ENCODE measurements at regions not wholly inside any gene's neighbourhood (a gene's known extent, or its start where the extent isn't known, plus 50 kb on each side); places are given as distances from the start of the nearest gene placed in this dataset.

DNA sequence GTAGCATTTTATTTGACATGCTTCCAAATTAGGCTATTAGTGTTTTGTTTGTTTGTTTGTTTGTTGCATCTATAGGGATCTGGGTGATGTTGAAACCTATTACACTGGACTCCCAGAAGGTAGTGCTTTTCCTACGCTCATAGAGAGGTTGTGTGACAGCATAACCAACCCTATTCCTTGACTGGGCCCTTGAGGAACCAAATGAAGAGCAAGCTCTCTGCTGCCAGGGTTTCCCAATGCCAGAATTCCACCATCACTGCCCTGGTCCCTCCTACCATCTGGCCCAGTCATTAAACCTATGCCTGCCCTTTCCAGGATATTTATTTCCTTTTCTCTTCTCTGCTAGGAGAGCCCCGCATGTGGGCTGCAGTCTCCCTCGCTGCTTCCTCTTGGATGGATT, 210.6 kb downstream of the IRS2 start:
- Mint-ChIP-seq H3K9me3 (no peaks in the 10 kb centered on the region), H3K4me1 (ENCODE audit: low read depth) (peaks cover 4% of the 10 kb centered on the region), H3K36me3 (ENCODE audit: low read depth) (no peaks in the 10 kb centered on the region), H3K27me3 (no peaks in the 10 kb centered on the region), H3K4me3 (no peak overlapping the region), H3K27ac (no peak overlapping the region)

DNA sequence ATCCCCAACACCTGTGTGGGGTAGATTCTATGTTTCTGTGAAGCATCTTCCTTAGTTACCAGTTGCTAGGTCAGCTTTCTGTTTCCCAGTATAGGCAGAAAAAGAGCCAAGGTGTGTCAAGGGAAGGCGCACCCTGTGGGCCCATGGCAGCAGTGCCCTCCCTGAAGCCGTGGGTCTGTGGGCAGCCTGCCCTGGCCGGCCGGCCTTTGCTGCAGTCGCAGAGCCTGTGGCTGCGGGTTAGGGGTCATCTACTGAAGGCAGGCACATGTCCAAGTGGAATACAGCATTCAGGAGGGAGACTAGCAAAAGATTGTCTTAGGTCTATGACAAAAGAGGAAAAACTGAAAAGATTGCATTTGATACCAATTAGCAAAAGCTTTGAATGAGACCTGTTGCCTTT, 214.0 kb downstream of the IRS2 start:
- no peak overlapping the region for H3K27ac Mint-ChIP-seq

DNA sequence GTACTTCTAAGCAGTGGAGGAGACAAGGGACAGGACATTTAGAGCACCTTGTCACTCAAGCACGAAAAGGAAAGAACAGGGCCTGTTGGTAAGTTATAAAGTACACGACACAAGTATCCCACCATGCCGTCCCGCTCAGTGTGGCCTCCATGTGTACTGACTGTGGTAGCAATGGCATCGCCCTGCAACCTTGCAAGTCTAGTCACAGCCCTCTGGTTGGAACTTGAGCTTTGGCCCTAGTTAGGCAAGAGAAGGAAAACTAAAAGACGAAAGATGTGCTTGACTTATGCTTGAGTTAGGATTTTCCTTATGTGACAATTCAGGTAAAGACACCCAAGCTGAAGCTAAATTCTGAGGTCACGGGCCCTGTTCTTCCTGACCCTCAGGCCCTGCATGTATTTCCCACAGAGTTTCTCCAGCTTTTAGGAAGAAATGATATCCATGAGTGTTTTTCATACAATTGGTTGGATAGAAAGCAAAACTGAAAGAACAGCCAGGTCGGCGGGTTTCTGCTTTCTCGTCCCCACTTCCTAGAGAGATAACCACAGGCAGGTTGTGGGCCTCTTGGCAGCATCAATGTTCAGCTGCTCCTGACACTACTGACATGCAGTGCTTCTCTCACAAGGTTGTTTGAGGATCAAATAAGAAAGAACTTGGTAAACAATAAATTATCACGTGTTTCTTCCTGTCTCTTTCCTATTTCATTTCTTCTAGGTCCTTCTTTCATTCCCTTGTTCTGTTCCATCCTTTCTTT, 216.2 kb downstream of the IRS2 start:
- H3K27me3 Mint-ChIP-seq: no peaks in the 10 kb centered on the region
- H3K36me3 Mint-ChIP-seq (ENCODE audit: low read depth): no peaks in the 10 kb centered on the region
- H3K4me3 Mint-ChIP-seq: no peak overlapping the region
- H3K4me1 Mint-ChIP-seq (ENCODE audit: low read depth): peaks cover 16% of the 10 kb centered on the region
- H3K27ac Mint-ChIP-seq: no peak overlapping the region
- H3K9me3 Mint-ChIP-seq: no peaks in the 10 kb centered on the region

More for the DNA sequence above, 214.0 kb downstream of the IRS2 start:
- Mint-ChIP-seq H3K4me1 (ENCODE audit: low read depth) (peaks cover 16% of the 10 kb centered on the region), H3K27me3 (no peaks in the 10 kb centered on the region), H3K9me3 (no peaks in the 10 kb centered on the region), H3K4me3 (no peak overlapping the region), H3K36me3 (ENCODE audit: low read depth) (no peaks in the 10 kb centered on the region)

DNA sequence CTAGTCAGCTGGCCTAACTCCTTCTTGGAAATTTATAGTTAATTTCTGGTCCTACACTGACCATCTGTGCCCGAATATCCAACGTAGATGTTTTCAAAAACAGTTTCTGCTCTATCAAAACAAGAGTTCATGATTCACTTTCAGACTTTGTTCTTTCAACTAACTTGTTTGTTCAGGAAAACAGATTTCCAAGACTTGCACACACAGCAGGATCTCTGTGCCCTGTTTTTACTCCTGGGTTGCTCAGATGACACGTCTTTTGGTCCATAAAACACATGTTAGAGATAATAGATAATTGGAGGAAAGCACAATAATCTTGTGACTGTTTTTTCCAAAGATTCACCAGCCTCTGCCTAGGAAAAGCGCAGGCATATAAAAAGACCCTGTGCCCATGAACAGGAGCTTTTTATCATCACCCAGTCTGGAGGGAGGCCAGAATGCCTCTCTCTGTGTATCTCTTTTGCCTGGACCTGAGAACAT, 218.0 kb downstream of the IRS2 start:
- Mint-ChIP-seq H3K4me1 (ENCODE audit: low read depth) (peaks cover 16% of the 10 kb centered on the region), H3K27ac (no peak overlapping the region), H3K9me3 (no peaks in the 10 kb centered on the region), H3K27me3 (no peaks in the 10 kb centered on the region), H3K36me3 (ENCODE audit: low read depth) (no peaks in the 10 kb centered on the region), H3K4me3 (no peak overlapping the region)

GRCh38 chr13:109567315-109567714, 219.1 kb downstream of the IRS2 start:
- peaks cover 16% of the 10 kb centered on the region for H3K4me1 Mint-ChIP-seq (ENCODE audit: low read depth)

GRCh38 chr13:109565877-109566276, 220.5 kb downstream of the IRS2 start:
- Mint-ChIP-seq H3K27ac (no peak overlapping the region), H3K4me1 (ENCODE audit: low read depth) (peaks cover 13% of the 10 kb centered on the region), H3K27me3 (no peaks in the 10 kb centered on the region), H3K4me3 (no peak overlapping the region), H3K9me3 (no peaks in the 10 kb centered on the region), H3K36me3 (ENCODE audit: low read depth) (no peaks in the 10 kb centered on the region)

More at GRCh38 chr13:109567315-109567714, 219.1 kb downstream of the IRS2 start:
- H3K4me3 Mint-ChIP-seq: no peak overlapping the region
- H3K9me3 Mint-ChIP-seq: no peaks in the 10 kb centered on the region
- no peaks in the 10 kb centered on the region for H3K36me3 Mint-ChIP-seq (ENCODE audit: low read depth)
- H3K27me3 Mint-ChIP-seq: no peaks in the 10 kb centered on the region
- no peak overlapping the region for H3K27ac Mint-ChIP-seq

DNA sequence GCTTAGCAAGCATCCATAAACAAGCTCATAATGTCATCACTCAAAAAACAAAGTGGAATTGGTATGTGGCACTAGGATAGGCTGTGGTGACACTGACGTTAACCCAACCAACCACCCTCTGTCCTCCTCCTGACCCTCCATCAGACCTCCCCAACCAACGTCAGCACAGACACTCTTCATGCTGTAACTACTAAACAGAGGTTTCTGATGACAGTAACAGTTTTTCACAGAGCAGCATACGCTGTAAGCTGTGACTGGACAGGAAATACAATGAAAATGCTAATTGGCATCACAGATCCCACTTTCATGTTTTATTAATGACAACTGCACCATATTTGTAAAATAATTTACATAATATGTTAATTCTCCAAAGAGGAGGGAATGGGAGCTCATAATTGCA, 238.0 kb downstream of the IRS2 start:
- Mint-ChIP-seq H3K27me3 (no peaks in the 10 kb centered on the region), H3K27ac (no peak overlapping the region), H3K4me1 (ENCODE audit: low read depth) (peaks cover 4% of the 10 kb centered on the region)

DNA sequence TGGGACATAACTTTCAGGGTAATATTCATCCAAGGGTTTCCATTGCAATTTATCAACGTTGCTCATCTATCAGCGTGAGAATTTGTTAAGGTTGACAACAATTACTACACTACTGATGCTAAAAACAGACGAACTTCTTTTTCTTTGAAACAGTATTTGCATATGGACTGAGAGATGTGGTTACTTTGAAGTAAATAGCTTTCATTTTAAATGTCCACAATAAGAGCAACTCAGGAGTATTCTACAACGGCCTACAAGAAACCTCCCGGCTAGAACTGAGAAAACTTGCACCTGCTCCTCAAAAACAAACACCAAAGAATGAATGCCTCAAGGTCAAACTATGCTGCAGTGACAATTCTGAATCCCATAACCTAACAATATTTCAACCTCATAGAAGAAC, 238.4 kb downstream of the IRS2 start:
- no peak overlapping the region for H3K27ac Mint-ChIP-seq
- no peaks in the 10 kb centered on the region for H3K27me3 Mint-ChIP-seq

More for the DNA sequence above, 238.0 kb downstream of the IRS2 start:
- no peak overlapping the region for H3K4me3 Mint-ChIP-seq
- H3K9me3 Mint-ChIP-seq: no peaks in the 10 kb centered on the region
- no peaks in the 10 kb centered on the region for H3K36me3 Mint-ChIP-seq (ENCODE audit: low read depth)

DNA sequence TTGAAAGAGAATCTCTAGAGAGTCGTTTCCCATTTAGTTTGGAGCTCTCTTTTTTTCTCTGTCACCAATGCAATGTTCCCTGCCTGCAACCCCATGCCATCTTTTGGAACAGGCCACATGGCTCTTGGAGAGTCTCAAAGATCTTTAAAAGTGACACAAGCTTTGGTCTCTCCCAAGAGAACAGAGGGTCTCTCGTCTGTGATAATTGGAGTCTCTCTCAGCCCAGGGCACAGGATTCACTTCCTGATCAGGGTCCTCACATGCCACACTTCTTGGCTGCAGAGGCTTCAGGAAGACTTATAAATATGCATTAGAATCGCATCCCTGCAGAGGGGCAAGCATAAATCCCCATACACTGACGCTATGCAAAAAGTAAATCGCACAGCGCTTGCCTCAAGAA, 240.5 kb downstream of the IRS2 start:
- H3K4me3 Mint-ChIP-seq: no peak overlapping the region
- no peaks in the 10 kb centered on the region for H3K27me3 Mint-ChIP-seq
- no peak overlapping the region for H3K27ac Mint-ChIP-seq
- no peaks in the 10 kb centered on the region for H3K36me3 Mint-ChIP-seq (ENCODE audit: low read depth)
- H3K4me1 Mint-ChIP-seq (ENCODE audit: low read depth): peaks cover 4% of the 10 kb centered on the region
- no peaks in the 10 kb centered on the region for H3K9me3 Mint-ChIP-seq

More for the DNA sequence above, 238.4 kb downstream of the IRS2 start:
- H3K9me3 Mint-ChIP-seq: no peaks in the 10 kb centered on the region
- no peaks in the 10 kb centered on the region for H3K36me3 Mint-ChIP-seq (ENCODE audit: low read depth)
- no peak overlapping the region for H3K4me3 Mint-ChIP-seq
- H3K4me1 Mint-ChIP-seq (ENCODE audit: low read depth): peaks cover 4% of the 10 kb centered on the region

DNA sequence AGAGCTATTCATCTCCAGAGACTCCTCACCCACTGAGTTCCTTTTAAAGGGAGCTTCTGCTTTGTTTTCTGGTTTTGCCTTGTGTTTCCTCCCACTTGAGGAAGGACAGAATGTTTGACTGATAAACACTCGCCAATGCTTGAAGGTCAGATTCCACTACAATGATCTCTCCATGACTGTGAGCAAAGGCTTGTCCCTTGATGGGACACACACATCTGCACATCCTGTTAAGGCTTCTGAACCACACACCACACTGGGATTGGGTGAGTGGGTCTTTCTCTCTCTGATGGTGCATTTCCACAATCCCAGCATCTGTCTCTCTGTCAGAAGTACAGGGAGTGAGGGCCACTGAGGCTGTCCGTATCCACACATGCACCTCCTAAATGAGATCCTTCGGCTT, 245.3 kb downstream of the IRS2 start:
- H3K4me3 Mint-ChIP-seq: no peak overlapping the region
- H3K27ac Mint-ChIP-seq: no peak overlapping the region
- no peaks in the 10 kb centered on the region for H3K9me3 Mint-ChIP-seq
- no peaks in the 10 kb centered on the region for H3K27me3 Mint-ChIP-seq
- no peaks in the 10 kb centered on the region for H3K36me3 Mint-ChIP-seq (ENCODE audit: low read depth)
- peaks cover 4% of the 10 kb centered on the region for H3K4me1 Mint-ChIP-seq (ENCODE audit: low read depth)

DNA sequence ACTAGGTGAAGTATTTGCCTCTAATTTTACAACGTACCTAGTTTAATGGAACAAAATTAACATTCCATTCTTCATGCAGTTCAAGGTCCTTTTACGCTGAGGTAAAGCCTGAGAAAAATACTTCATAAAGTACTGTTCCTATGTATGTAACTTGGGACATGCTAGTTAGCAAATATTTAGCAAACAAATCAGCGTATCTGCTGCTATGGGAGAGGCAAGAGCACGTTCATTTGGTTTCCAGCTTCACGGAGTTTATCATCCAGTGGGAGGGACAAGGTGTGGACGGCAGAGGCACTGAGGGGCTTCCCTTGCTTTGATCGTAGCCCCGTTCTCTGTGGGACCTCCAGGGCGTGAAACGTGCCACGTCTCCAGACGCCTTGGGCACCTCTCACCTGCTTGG, 248.8 kb downstream of the IRS2 start:
- no peaks in the 10 kb centered on the region for H3K9me3 Mint-ChIP-seq
- no peaks in the 10 kb centered on the region for H3K4me1 Mint-ChIP-seq (ENCODE audit: low read depth)
- H3K36me3 Mint-ChIP-seq (ENCODE audit: low read depth): no peaks in the 10 kb centered on the region
- H3K27me3 Mint-ChIP-seq: peaks cover 3% of the 10 kb centered on the region
- no peak overlapping the region for H3K4me3 Mint-ChIP-seq
- no peak overlapping the region for H3K27ac Mint-ChIP-seq

DNA sequence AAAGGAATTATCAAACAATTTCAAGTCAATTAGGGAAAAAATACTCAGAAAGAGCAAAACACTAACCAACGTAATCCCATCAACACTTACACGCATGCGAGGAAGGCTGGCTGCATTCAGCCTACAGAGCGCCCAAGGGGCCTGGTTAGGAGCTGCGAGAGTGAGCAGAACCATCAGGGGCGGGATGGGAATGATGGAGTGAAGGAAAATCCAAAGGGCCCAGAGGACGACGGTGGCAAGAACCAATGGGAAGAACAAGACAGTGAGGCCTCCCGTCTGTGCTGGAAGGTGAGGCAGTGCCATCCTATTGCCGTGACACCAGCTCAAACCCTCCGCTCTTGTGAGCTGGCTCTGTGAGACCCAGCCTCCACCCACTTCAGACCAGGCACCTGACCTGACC, 253.0 kb downstream of the IRS2 start:
- Mint-ChIP-seq H3K36me3 (ENCODE audit: low read depth) (no peaks in the 10 kb centered on the region), H3K4me3 (no peak overlapping the region), H3K4me1 (ENCODE audit: low read depth) (no peaks in the 10 kb centered on the region), H3K9me3 (no peaks in the 10 kb centered on the region), H3K27ac (no peak overlapping the region), H3K27me3 (peaks cover 3% of the 10 kb centered on the region)

DNA sequence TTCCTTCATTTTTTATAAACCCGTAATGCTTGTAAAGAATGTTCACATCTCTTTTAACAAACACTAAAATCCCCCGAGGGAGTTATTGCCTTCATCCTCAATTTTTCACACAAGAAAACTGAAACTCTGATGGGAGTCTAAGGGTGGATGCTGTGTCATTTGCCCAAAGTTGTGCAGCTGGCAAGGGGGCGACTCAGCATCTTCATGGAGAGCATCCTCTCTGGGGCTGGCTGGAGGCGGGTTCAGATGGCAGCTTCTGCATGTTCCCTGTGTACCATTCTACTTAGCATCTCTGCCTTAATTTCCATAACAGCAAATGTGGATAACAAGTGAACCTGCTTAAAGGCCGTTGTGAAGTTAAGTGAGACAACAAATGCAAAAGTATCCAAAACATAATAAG, 256.4 kb downstream of the IRS2 start:
- Mint-ChIP-seq H3K36me3 (ENCODE audit: low read depth) (no peaks in the 10 kb centered on the region), H3K4me1 (ENCODE audit: low read depth) (no peaks in the 10 kb centered on the region), H3K9me3 (no peaks in the 10 kb centered on the region), H3K4me3 (no peak overlapping the region), H3K27me3 (peaks cover 3% of the 10 kb centered on the region), H3K27ac (no peak overlapping the region)

DNA sequence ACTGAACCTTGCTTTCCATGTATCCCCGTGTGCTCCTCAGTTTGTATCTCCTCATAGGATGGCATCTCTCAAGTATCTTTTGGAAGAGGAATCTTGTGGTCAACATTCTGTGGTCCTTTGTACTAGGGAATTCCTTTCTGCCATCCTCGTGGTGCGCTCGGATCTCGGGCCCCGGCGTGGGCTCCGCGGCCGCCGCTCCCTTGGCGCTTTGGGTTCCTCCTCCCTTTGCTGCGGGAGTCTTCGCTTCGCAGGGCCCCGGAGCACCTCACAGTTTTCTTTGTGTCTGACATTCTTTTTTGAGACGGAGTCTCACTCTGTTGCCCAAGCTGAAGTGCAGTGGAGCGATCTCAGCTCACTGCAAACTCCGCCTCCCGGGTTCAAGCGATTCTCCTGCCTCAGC, 264.7 kb downstream of the IRS2 start:
- H3K27me3 Mint-ChIP-seq: no peaks in the 10 kb centered on the region
- H3K4me1 Mint-ChIP-seq (ENCODE audit: low read depth): no peaks in the 10 kb centered on the region
- no peak overlapping the region for H3K4me3 Mint-ChIP-seq
- no peaks in the 10 kb centered on the region for H3K9me3 Mint-ChIP-seq
- H3K36me3 Mint-ChIP-seq (ENCODE audit: low read depth): no peaks in the 10 kb centered on the region
- no peak overlapping the region for H3K27ac Mint-ChIP-seq

GRCh38 chr13:109517517-109517916, 268.9 kb downstream of the IRS2 start:
- Mint-ChIP-seq H3K36me3 (ENCODE audit: low read depth) (no peaks in the 10 kb centered on the region), H3K9me3 (no peaks in the 10 kb centered on the region), H3K4me3 (no peak overlapping the region), H3K27me3 (no peaks in the 10 kb centered on the region), H3K27ac (no peak overlapping the region), H3K4me1 (ENCODE audit: low read depth) (no peaks in the 10 kb centered on the region)

DNA sequence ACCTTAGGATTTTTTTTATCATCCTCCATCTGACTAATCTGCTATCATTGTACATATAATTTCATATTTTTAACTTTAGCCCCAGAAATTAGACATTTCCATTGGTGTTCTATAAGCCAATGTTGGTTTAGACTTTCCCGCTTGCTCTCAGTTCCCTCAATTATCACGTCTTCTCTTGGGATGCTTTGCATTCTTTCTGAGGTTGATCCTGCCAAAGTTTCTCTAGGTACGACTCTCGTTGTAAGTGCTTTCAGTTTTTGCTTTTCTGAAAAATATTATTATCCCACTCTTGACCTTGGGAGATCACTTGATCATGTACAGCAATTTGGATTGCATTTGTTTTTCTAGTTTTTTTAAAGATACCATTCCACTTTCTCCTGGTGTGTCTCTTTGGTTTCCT, 270.2 kb downstream of the IRS2 start:
- Mint-ChIP-seq H3K4me1 (ENCODE audit: low read depth) (peaks cover 5% of the 10 kb centered on the region), H3K9me3 (no peaks in the 10 kb centered on the region), H3K27ac (no peak overlapping the region), H3K27me3 (peaks cover 11% of the 10 kb centered on the region), H3K36me3 (ENCODE audit: low read depth) (no peaks in the 10 kb centered on the region), H3K4me3 (no peak overlapping the region)
